GM19351 (cell line): ENCODE measurements at regions not wholly inside any gene's neighbourhood (a gene's known extent, or its start where the extent isn't known, plus 50 kb on each side); places are given as distances from the start of the nearest gene placed in this dataset.
A peak's percentile ranks its signal among the peaks of the same experiment; 100 is the strongest.

Experiments
- ATAC-seq: cut with Tn5 transposase; IDR thresholded peaks from one replicate; pipeline ENCODE4 v1.9.1; 2021; ENCODE audit warnings: mild to moderate bottlenecking, moderate library complexity; ENCODE audit not compliant: unreplicated experiment

DNA sequence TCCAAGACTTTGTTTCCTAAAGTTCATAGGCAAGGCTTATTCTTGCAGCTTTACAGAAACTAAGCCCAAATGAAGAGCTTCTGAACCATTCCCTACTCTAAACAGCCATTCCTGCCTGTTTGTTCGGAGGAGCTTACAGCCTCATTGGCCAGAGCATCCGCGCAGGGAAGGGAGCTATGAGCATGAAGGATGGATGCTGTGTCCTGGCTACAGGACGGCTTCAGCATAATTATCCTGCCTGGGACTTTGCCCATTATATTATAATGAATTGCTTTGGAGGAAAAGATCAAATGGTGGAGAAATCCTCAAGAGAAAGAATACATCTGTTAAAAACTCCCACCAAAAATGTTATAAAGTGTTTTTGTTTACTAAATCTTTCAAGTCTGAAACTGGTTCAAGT lies 378.2 kb upstream of the BTBD3 start:
- no peak for ATAC-seq

DNA sequence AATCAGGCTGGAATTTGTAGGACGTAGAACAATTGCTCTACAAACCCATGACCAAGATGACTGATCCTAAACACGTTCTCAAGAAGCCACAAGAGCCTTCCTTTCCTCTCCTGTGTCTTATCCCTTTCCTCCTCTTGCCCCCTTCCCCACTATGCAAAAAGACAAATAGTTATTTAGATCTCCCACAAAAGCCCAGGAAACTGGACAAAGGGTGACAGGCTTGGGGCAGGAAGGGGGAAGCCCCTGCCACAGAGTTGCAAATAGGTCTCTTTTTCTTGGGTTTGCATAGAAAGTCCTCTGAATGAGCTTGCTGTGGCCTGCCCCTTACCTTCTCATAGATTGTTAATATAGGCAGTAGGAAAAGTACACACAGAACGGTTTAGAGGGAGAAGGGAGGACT lies 377.1 kb upstream of the BTBD3 start:
- no peak for ATAC-seq

DNA sequence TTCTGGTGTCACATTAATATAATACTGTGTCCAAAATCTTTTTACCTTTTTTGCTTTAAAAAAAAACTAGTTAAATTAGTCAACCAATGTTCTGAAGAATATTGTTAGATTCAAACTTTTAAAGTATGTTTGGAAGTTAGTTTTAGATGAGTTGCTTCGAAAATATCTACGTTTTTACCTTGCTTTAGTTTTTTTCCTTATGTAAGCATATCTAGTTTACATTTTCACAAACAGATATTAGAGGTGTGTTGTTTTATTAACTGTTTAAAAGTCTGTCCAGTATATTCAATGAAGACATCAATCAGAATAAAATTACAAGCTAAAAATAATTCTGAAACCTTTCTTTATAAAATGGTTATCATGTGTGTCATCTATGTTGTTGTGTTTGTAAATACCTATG lies 375.0 kb upstream of the BTBD3 start:
- no peak for ATAC-seq

DNA sequence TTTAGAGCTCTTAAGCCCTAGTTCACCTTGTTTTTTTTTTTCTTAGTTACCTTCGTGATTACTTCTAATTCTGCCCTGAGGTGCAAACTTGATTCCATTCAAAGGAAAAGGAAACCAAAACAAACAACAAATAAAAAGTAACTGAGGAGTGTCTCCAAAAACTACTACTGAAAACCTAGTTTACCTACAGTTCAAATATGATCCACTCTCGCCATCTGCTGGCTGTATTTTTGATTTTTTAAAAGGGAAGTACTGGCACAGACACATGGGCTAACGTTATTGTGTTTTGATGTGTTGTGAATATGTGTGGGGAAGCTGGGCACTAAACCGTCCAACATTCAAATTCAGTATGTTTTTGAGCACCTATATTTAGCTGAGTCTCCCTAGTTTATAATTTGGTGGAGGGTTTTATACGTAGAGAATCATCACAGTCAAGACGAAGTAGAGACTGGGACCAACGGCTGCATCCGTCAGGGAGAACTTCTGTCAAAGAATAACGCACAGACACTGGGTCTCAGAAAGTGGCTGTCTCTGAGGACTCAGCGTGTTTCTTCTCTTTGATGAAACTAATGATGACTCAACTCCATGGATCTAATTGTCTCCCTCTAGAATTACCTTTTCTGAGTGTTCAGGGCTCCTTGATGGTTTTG lies 373.5 kb upstream of the BTBD3 start:
- ATAC-seq: peak; percentile 81

DNA sequence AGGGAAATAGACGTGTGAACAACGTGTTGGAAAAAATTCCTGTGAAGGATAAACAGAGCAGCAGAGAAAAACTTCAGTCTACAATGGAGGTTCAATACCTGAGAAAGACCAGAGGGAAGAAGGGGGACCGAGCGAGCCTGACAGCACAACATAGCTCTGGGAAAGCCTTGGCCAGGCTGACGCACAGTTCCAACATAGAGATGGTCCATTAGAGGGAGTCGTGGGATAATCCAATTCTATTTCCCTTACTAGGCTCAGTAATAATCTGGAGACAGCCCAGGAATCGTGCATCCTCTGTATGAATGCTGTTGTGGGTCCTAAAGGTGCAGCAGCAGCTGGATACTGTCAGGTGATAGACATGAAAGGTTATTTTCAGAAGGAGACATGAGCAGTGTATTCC lies 370.8 kb upstream of the BTBD3 start:
- ATAC-seq: no peak

DNA sequence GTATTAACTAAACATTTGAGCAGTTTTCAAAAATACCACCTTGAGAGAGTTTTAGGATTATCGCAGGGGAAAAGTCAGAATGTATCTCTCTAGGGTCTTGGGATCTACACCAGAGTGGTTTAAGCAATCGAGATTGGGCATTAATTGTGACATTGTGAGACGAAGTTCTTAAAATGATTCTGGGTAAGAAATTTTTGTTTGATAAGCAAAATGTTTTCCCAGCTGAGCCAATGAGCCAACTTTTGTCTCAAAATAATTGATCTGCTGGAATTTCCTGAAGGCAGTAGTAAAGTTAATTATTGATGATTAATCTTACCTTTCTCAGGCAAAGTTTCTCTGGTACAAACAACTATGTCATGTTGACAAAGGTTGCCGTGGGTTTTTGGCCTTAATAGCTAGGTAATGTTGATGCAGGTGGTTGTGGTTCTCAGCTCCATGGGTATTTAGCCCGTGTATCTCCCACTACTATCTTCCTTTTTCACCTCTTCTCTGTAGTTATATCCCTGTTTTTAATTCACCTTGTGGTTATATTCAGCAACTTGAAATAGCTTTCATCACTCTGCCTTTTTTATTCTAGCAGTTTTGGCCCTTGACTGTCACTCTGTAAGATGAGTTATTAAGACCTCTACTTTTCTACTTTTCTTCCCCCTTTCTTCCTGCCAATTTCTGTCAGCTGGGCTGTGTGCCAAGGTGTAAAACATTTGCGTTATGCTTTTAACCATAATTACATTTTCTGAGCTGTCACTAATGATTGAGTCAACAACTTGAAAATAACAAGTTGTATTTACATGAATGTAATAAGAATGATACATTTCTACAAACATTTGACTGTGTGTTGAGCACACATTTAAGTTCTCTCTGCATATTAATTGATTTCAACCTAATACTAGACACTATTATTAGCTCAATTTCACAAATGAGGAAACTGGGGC lies 368.3 kb upstream of the BTBD3 start:
- no peak for ATAC-seq

DNA sequence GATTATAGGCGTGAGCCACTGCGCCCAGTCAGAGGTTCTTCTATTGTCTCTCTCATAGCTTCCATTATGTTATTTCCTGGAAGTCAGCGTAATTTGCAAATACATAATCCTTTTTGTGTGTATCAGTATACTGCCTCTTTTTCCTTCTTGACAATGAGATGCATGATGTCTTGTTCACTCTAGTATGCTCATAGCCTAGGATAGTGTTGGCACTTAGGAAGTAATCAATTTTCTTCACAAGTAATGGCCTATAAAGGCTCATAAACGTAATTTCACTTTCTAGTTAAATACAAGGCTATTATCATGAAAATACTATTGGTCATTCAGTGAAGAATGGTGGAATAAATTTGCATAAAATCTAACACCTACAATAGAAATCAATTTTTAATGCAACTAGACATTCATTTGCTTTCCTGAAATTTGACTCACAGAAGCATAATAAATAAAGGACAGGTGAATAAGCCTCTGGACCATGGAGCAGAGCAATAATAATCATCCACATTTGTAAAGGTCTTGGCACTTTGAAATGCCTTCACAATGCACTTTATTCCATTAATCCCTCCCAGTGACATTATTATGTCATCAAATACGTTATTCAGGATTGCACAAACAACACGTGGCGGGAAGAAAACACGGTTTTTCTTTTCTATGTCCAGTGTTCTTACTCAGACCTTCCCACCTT lies 366.9 kb upstream of the BTBD3 start:
- no peak for ATAC-seq

DNA sequence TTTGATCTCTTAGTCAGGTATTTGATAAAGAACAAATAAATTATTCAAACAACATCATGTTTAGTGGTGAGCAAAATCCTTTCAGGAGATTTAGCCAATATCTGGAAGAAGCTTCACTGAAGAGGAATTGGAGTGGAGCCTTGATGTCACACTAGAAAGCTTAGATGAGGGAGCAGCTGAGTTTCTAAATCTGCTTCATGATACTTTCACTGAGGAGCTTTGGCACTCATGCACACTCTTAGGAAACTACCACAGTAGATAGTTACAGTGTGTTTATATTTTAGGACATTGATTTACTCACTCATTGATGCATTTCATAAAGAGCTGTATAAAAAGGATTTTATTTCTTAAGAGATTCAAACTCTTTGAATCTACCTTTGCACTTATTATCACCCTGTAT lies 366.2 kb upstream of the BTBD3 start:
- no peak for ATAC-seq

DNA sequence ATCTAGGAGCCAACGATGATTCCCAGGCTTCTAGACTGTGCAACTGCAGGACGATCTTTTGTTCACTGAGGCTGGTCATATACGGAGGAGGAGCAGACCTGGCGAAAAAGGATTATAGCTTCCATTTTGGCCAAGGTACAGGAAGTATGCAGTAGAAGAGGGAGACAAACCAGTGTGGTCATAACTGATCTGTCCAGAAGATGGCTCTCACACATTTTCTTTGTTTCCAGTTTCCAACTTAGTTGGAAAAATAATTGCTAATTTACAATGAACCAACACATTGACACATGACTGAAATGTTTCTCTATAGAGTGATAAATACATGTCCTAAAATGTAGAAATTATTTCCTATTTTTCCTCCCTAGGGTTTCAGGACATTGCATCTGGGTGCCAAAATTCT lies 364.1 kb upstream of the BTBD3 start:
- no peak for ATAC-seq

DNA sequence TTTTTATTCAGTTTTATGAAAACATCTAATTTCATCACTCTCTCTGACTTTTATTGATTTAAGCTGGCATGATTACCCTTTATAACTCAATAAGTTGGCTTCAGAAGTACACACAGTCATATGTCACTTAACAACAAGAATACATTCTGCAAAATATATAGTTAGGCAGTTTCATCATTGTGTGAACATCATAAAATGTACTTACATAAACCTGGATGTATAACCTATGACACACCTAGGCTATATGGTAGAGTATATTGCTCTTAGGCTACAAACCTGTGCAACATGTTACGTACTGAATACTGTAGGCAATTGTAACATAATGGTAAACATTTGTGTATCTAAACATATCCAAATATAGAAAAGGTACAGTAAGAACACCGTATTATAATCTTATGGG lies 362.2 kb upstream of the BTBD3 start:
- no peak for ATAC-seq

DNA sequence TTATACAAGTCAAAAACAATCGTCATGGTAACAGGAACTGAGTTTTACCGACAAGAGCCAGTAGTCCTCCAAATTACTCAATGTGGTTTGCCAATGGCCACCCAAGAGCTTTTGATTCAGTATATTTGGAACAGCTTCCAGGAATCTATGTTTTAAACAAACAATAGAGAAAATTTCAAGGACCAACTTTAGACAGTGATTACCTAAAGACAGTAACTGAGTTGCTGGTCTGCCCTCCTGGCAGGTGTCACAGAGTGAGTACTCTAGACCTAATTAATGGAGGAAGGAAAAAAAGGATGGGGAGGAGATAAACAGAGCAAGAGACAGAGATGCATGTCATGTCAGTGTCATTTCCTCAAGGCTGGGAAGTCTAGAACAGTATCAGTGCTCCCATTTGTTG lies 361.3 kb upstream of the BTBD3 start:
- no peak for ATAC-seq

DNA sequence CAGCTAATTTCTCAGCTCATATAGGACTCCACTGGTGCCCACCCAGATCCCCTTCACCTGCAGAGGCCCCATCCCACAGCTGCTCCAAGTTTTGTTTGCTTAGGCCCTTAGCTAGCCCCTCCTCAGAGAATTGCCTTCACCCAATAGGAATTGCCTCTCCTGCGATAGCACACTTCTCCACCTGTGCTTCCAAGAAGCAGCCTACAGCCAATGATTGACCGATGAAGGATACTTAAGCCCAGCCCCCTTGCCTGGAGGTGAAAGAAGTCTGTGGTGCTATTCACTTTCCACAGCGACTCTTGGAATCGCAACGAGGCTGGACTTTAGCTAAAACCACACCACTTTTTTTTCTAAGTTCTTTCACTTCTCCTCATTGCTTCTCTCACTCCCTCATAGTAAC lies 353.2 kb upstream of the BTBD3 start:
- no peak for ATAC-seq

DNA sequence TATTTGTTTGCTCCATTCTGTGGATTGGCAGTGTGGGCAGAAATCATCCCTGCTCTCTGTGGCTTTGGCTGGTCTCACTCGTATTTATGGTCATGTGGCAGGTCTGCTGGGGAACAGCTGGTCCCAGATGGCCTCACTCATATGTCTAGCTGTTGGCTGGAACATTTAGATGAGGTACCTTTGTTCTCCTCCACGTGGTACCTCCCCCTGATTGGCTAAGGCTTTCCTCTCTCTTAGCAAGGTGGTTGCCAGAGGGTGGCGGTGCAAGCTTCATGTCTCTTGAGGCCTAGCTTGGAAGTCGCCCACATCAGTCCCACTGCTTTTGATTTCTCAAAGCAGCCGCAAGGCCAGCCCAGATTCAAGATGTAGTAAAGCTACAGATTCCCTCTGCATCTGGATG lies 348.5 kb upstream of the BTBD3 start:
- ATAC-seq: no peak

DNA sequence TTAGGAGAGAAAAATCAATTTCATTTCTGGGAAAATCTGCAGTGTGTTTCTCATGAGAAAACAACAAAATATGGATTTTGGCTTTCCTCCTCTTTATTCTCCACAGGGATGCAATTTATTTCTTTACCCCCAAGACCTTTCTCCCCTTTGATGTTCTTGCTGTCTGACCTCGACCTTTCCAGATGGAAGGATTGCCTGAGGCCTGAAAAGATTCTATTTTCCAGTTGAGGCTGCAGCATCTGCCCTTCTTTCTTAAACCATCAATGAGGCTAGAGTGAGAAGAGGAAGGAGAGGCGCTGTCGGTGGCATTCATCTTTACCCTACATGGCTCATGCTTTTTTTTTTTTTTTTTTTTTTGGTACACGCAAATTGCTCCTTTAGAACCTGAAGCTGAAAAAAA lies 344.2 kb upstream of the BTBD3 start:
- no peak for ATAC-seq

DNA sequence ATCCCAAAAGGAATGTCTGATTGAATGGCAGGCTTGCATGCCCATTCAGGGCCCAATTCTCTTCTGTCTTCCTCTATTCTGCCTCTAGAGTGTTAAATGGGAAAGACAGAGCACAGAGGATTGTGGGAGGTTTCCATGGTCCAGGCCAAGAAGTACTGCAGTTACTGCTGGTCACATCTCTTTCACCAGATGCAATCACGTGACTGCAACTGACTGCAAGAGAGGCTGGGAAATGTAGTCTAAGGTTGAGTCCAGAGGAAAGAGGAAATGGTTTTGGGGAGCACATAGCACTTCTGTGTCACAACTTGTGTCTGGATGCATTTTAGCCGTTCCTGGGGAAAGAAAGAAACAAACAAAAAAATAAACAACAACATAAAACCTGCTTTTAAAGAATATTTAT lies 336.4 kb upstream of the BTBD3 start:
- ATAC-seq: no peak

DNA sequence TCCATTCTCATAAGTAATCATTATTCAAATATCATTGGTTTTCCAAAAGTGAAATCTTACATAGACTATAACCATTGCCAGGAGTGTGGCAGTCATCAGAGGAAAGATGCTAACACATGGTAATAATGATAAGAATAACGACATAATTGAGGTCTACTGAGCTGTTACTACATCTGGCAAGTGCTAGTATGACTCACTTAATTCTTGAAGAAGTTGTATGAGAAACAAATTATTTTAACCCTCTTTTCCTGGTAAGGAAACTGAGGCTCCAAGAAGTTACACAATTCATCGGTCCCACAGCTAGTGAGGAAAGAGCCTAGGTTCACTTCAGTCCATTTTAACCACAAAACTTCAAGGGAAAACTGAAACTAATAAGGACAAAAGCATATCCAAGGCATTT lies 335.6 kb upstream of the BTBD3 start:
- no peak for ATAC-seq

DNA sequence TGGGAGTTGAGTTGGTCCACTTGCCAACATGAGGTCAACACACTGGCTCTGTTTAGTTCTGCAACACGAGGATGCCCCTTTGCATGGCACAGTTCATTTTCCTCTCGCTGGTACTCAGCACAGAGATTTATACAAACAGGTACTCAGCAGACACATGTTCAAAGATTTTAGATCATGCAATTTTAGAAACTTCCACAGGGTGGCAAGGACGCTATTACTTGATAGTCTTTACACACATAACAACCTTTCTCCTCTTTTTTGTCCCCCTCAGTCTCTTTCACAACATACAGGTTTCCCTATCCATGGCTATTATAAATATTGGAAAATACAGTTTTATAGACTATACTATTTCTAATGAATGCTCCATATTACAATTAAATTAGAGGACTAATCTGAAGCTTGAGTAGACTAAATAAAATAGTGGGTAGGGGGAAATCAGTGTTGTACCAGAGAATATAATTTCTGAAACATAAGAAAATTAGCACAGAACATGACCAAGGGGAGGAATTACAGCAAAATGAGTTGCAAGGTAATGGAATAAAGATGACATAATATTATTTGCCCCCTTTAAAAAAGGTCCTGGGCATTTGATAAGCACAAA lies 331.8 kb upstream of the BTBD3 start:
- no peak for ATAC-seq

DNA sequence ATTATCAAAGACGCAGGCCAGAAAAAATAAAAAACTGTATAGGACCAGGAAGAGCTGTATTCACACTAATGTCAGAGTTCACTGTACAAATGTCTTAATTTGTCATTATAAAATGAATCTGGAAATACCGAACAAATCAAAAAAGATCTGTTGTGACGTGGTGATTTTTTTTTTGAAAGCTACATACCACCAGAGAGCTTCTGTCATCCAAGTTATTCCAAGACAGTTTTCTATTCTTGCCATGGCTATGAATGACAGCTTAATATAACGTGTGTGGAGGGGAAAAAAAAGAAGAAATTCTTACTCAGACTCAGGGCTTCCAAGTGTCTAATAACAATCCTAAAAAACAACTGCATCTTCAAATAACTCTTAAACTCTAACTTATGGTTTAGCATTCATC lies 328.8 kb upstream of the BTBD3 start:
- ATAC-seq: no peak

DNA sequence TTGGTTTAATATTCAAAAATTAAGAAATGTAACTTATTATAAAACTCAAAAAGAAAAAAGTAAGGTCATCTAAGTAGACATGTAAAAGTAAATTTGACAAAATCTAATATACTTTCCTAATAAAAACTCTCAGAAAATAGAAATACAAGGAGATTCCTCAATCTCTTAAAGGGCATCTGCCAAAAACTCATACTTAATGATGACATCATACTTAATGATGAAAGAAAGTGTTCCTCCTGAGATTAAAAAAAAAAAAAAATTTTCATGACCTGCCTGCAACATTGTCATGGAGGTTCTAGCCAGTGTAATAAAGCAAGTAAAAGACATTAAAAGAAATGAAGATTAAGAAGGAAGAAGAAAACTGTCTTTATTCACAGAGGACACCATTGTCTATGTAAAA lies 325.7 kb upstream of the BTBD3 start:
- ATAC-seq: no peak

DNA sequence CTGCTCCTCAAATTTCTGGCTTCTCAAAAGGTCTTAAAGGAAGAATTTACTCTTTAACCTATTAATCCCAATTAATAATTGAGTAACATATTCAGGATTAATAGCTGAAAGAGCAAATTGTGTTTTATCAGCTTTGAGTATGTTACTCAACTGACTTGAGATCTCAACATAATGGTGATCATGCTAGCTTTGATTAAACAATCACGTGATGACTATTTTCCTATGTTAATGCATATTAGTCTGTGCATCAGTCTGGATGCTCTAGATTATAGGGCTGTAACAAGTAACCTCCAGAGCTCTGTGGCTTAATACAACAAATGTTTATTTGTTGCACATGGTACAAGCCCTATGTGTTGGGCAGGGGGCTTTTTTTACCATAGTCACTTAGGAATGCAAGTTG lies 313.4 kb upstream of the BTBD3 start:
- ATAC-seq: no peak

DNA sequence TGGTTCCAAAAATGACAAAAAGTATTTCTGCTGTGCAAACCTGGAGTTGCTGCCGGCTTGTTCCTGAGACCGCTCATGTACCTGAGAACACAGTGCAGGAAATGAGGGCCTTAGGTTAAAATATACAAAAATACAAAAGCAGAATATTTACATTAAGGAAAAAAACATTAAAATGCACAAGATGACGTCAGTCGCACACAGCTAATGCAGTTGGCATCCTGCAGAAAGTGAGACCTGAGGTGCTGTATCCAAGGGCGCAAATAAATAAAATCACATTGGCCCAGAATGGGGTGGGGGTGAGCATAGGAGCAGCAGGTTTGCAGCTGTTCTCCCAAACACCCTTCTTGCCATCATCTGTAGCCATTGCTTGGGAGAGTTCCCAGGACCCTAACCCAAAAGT lies 310.6 kb upstream of the BTBD3 start:
- ATAC-seq: no peak

DNA sequence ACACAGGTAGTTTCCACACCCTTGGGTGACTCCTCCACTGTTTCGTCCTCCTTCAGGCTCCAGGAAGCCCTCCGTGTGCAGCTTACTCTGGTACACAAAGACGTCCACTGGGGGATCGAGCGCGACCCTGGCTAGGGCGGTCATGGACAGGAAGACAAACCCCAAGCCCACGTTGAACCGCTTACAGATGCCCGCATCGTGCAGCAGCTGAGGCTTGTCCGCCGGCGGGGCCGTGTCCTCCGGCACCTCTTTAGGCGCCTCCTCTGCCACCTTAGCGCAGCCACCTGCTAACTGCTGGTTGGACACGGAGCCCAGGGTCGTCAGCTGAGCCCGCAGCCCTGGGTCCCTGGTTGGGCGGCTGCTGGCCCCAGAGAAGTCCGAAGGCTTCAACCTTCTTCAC lies 309.0 kb upstream of the BTBD3 start:
- ATAC-seq: no peak
